Osteocyte (in vitro differentiated cells): ENCODE measurements at regions not wholly inside any gene's neighbourhood (a gene's known extent, or its start where the extent isn't known, plus 50 kb on each side); places are given as distances from the start of the nearest gene placed in this dataset.

Source experiments
- DNase-seq: peaks from one replicate; pipeline ENCODE4 v3.0.0; 2021; ENCODE audit warnings: mixed read lengths; ENCODE audit not compliant: unreplicated experiment; ENCODE audit errors: extremely low spot score
- H3K27ac Mint-ChIP-seq: one replicate; pipeline ENCODE4 v1.8.0; 2021; ENCODE audit warnings: mild to moderate bottlenecking, mixed read lengths; ENCODE audit not compliant: unreplicated experiment
- H3K27me3 Mint-ChIP-seq: one replicate; pipeline ENCODE4 v1.8.0; 2021; ENCODE audit warnings: mixed read lengths; ENCODE audit not compliant: unreplicated experiment
- H3K36me3 Mint-ChIP-seq: one replicate; pipeline ENCODE4 v1.8.0; 2021; ENCODE audit warnings: mixed read lengths; ENCODE audit not compliant: unreplicated experiment
- H3K4me1 Mint-ChIP-seq: one replicate; pipeline ENCODE4 v1.8.0; 2021; ENCODE audit warnings: mixed read lengths; ENCODE audit not compliant: unreplicated experiment
- H3K4me3 Mint-ChIP-seq: one replicate; pipeline ENCODE4 v1.8.0; 2021; ENCODE audit warnings: mild to moderate bottlenecking, moderate library complexity, mixed read lengths; ENCODE audit not compliant: unreplicated experiment
- H3K9me3 Mint-ChIP-seq: one replicate; pipeline ENCODE4 v1.8.0; 2021; ENCODE audit warnings: mixed read lengths; ENCODE audit not compliant: unreplicated experiment
- TF ChIP-seq, protein P1 (sequence below): fragments of 200-600 bp; sonication (generic); IDR thresholded peaks from 2 replicates; pipeline ENCODE4 v1.5.0; 2021; ENCODE audit warnings: antibody characterized with exemption, mild to moderate bottlenecking, moderate library complexity

DNA sequence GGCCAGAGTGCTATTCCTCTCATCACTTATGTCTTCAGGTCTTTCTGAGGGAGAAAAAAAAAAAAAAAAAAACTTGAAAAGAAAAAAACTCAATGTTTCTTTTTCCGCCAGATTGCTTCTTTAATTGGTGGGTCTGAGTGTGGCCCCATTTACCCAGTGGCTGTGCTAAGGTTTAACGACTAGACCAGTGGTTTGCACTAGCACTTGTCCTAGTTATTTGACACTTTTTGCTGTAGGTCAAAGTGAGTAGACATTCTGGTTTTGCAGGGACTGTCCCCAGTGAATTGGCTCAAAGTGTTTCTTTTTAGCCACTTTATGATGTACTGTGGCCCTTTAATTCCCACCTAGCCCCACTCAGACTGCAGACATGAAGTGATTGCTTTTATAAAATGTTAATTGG lies 273.3 kb downstream of the PTEN start:
- H3K4me1 Mint-ChIP-seq = no peaks in the 10 kb centered on the region
- TF ChIP-seq, protein P1, sequence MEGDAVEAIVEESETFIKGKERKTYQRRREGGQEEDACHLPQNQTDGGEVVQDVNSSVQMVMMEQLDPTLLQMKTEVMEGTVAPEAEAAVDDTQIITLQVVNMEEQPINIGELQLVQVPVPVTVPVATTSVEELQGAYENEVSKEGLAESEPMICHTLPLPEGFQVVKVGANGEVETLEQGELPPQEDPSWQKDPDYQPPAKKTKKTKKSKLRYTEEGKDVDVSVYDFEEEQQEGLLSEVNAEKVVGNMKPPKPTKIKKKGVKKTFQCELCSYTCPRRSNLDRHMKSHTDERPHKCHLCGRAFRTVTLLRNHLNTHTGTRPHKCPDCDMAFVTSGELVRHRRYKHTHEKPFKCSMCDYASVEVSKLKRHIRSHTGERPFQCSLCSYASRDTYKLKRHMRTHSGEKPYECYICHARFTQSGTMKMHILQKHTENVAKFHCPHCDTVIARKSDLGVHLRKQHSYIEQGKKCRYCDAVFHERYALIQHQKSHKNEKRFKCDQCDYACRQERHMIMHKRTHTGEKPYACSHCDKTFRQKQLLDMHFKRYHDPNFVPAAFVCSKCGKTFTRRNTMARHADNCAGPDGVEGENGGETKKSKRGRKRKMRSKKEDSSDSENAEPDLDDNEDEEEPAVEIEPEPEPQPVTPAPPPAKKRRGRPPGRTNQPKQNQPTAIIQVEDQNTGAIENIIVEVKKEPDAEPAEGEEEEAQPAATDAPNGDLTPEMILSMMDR = no peak
- H3K27ac Mint-ChIP-seq = no peak overlapping the region
- H3K9me3 Mint-ChIP-seq = no peaks in the 10 kb centered on the region
- H3K4me3 Mint-ChIP-seq = no peak overlapping the region
- H3K27me3 Mint-ChIP-seq = no peaks in the 10 kb centered on the region
- no peak for DNase-seq
- no peaks in the 10 kb centered on the region for H3K36me3 Mint-ChIP-seq

DNA sequence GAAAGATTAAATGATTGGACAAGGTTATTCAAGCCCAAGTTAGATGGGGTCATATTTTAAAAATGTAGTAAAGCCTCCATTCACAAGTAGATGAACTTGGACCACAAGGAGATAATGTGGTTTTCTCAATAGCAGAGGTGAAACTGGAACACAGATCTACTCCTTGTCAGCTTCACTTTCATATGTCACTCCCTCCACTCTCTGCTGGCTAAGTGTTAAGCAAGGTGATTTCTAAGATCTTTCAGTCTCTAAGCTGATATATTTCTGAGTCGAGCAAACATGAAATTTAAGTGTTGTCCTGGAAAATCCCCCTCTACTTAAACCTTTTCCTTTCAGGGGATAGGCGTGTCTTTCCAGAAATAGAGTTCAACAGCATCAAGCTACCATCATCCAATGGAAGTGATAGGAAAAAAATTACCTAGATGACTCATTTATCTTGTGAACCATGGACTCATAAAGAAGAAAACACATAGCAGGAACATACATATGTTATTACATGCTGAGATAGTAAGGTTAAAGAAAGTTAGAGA lies 275.0 kb downstream of the PTEN start:
- no peaks in the 10 kb centered on the region for H3K4me1 Mint-ChIP-seq
- H3K27ac Mint-ChIP-seq = no peak overlapping the region
- no peak overlapping the region for H3K4me3 Mint-ChIP-seq
- H3K9me3 Mint-ChIP-seq = no peaks in the 10 kb centered on the region
- H3K27me3 Mint-ChIP-seq = no peaks in the 10 kb centered on the region
- no peaks in the 10 kb centered on the region for H3K36me3 Mint-ChIP-seq
- DNase-seq = no peak
- TF ChIP-seq, protein P1 = no peak

DNA sequence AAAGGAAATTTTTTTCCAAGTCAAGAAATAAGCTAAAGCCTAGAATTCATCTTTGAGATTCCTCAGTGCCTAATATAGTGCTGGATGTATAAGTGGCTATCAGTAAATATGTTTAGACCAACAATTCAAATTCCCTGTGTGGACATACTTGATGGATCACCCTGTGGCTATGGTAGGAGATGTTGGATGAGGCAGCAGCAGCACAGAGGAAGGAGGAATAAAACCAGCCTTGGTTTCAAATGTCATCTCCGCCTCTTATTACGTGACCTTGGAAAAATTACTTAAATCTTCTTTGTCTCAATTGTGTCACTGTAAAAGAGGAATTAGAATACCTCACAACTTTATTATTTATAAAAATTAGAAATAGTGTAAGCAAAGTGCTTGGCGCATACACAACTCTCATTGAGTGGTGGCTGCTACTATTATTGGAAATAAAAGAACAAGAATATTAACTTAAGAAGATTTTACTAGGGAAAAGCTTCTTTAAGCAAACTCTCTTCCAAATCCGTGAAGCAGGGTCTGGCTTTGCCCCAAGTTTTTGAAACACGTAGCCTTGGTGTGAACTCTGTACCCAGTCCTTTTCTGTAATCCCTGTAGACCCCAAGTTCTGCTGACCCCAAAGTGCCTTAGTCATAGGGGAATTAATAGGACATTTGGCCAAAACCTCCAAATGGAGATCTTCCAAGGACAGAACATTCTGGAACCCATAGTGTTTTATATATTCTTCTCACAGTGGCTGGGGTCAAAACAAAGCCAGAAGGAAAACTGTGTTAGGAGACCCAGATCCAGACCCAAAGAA lies 283.8 kb downstream of the PTEN start:
- Mint-ChIP-seq H3K27me3 (no peaks in the 10 kb centered on the region), H3K9me3 (no peaks in the 10 kb centered on the region), H3K4me3 (no peak overlapping the region), H3K4me1 (peaks cover 10% of the 10 kb centered on the region), H3K27ac (no peak overlapping the region), H3K36me3 (no peaks in the 10 kb centered on the region)
- DNase-seq = no peak
- TF ChIP-seq, protein P1 = no peak

DNA sequence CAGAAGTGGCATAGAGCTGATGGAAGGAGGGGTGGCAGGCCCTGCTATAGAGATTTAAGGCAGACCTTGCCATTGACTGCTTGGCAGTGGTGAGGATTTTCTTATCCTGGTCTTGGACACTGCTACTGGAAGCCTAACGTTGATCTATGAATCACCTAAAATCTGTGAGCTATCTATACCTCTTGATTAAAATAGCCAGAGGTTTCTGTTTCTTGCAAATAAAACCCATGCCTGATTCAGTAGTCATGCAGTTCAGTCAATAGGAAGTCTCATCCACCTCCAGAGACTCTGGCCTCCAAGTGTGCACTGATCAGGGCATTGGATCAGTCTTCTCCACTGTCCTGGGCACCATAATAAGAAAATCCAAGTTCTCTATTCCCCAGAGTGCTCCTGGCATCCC lies 286.5 kb downstream of the PTEN start:
- H3K4me1 Mint-ChIP-seq = peaks cover 21% of the 10 kb centered on the region
- H3K4me3 Mint-ChIP-seq = no peak overlapping the region
- TF ChIP-seq, protein P1 = no peak
- no peaks in the 10 kb centered on the region for H3K9me3 Mint-ChIP-seq
- H3K36me3 Mint-ChIP-seq = no peaks in the 10 kb centered on the region
- H3K27ac Mint-ChIP-seq = no peak overlapping the region
- no peak for DNase-seq
- no peaks in the 10 kb centered on the region for H3K27me3 Mint-ChIP-seq

DNA sequence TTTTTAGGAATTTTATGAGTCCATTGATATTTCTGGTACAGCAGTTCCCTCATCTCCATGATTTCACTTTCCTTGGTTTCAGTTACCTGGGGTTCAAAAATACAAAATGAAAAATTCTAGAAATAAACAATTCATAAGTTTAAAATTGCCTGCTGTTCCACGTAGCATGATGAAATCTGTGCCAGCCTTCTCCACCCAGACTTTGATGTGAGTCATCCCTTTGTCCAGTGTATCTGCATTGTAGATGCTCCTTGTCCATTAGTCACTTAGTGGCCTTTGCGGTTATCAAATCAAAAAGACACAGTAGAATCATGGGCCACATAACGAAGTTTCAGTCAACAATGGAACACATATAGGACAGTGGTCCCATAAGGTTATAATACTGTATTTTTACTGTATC lies 286.9 kb downstream of the PTEN start:
- Mint-ChIP-seq H3K27ac (no peak overlapping the region), H3K4me3 (no peak overlapping the region), H3K27me3 (no peaks in the 10 kb centered on the region), H3K4me1 (peaks cover 21% of the 10 kb centered on the region), H3K9me3 (no peaks in the 10 kb centered on the region), H3K36me3 (no peaks in the 10 kb centered on the region)
- no peak for DNase-seq
- TF ChIP-seq, protein P1 = no peak
